ENCODE measurements at regions not wholly inside any gene's neighbourhood (a gene's known extent, or its start where the extent isn't known, plus 50 kb on each side); places are given as distances from the start of the nearest gene placed in this dataset.

DNA sequence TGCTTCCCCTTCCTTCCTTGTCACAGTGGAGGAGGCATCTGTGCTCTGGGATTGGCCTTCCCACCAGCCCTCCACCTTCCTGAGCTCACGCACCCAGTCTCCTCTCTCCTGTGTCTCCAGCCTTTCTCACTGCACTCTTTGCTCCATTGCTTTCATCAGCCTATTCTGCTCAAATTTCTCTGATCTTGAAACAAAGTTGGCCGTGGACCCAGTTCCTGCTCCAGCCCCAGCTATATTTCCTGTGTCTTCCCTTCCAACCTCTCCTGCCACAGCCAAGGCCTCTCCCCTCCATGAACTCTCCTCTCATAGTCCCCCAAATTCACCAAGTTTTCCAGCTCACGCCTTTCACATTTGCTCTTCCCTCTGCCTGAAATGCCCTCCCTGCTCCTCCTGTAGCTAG lies 226.6 kb upstream of the AGAP1 start:
- DNase-seq = no peak

DNA sequence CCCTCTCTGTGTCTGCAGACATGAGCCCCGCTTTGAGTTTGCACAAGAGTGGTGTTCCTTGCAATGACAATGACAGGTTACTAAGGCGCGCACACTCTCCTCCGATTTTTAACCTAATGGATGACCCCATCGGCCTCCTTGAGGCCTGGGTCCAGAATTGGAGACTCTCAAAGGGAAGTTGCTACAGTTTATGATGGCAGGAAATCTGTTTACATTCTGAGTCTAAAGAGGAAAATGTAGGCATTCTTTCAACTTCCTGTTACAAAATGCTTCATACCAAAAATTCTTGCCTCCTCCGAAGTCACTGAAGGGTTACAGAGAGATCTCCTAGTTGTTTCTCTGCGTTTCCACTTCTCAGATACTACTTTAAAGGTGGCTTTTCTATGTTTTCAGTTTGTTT lies 225.3 kb upstream of the AGAP1 start:
- DNase-seq = no peak

DNA sequence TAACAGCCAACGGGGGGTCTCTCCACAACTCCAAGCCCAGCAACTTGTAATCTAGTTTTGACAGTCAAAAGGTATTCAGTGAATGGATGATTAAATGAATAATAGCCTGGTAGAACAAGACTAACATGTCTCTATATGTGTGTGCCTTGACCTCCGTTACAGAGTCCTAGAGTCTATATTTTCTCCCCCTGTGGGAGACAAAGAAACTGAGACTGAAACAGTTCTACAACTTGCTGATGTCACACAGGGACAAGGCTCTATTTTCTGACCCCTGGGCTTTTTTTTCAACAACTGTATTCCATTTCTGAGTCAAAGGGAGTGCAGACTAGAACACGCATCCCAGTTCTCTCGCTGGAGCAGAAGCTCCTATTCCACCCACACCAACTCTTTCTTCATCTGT lies 223.6 kb upstream of the AGAP1 start:
- no peak for DNase-seq

DNA sequence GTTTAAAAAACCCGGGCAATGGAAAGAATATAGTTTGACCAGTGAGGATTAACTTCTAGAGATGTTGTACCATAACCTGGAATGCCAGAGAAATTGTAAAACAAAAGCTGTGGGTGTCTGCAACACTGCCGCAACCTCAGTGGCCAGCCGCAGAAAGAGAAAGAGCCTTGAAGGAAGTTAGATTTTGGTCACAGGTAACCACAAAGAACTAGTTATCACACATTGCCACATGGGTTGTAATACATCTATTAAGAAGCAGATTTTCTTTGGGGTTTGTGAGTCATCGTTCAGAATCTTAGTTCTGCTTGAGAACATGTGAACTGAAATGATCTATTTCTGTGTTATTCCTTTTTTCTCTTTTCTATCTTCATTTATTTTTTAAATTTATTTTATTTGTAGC lies 222.9 kb upstream of the AGAP1 start:
- peak; percentile 96 for DNase-seq

DNA sequence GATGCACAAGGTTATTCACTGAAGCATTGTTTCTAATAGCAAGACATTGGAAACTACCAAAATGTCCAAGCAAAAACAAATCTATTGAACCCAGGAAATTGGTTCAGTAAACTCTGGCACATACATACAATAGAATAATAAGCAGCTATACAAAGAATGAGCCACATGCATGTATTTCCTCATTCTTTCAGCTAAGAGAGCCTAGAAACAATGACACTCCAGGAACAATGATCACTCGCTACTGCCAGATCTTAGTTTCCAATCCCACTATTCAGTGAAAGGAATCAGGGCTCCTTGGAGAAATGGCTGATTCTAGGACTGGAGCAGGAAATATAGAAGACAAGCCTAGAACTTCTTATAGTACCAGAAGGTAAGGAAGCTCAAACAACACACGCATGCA lies 221.9 kb upstream of the AGAP1 start:
- DNase-seq = no peak

DNA sequence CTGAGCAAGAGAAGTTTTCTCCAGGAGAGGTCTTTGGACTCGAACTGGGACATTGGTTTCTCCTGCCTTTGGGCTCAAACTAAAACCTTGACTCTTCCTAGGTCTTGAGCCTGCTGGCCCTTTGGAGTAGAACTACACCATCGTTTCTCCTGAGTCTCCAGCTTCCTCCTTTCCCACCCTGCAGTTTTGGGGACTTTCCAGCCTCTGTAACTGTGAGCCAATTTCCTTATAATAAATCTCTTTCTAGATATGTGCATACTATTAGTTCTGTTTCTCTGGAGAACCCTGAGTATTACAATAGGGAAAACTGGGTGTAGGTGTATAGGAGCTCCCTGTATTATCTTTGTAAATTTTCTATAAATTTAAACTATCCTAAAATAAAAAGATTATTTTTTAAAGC lies 219.8 kb upstream of the AGAP1 start:
- no peak for DNase-seq

DNA sequence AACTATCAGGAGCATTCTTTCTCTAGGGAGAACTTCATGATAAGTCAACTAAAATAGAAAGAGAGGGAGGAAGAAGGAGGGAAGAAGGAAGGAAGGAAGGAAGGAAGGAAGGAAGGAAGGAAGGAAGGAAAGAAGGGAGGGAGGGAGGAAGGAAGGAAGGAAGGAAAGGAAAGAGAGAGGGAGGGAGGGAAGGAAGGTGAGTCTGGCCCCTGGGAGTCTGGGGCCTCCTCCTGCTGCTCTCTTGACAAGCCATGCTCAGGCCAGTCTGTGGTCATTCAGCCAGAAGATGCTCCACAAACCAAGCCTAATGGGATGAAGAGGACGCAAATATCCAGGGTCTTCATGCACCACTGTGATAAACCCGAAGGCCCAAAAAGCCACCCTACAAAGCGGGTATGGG lies 216.4 kb upstream of the AGAP1 start:
- no peak for DNase-seq

DNA sequence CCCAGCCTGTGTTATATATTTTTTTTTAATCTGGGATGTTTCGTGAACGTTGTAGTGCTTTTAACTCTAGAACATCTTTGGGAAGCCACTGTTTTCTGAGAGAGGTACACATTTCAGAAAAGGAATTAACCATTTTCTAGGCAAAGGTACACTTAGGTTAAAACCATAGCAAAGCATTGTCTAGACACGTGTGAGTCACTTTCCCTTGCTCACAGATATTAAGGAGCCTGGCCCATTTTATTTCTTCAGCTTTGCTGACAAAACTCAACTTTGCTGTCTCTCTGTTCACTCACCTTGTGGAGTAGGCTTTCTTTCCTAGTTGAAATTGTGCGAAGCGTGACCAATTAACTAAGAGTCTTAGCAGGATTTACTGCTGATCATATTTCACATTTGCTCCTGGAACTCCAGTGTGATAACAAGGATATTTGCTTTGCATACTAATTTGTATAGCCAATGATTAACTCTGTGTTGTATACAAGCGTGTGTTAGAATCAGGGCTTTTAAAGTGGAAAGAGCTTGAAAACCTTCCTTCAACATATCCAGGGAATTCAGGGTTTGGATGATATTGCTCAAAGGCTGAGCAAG lies 215.0 kb upstream of the AGAP1 start:
- no peak for DNase-seq

DNA sequence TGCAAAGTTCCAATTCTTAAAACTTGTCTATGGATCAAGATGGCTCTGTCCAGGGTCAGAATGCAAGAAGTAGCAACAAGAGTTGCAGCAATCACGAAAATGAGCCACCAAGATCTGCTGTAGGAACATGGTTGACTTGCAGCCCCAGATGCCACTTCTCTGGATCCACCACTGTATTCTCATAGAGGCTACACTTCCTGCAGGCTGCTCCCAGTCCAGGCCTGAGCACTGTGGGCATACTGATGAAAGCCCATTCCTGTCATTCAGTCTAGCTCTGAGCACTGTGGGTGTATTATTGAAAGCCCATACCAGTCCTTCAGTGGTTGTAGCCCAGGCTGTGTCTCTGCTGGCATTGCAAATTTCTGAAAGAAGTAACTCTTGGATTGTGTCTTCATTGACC lies 213.9 kb upstream of the AGAP1 start:
- DNase-seq = no peak

DNA sequence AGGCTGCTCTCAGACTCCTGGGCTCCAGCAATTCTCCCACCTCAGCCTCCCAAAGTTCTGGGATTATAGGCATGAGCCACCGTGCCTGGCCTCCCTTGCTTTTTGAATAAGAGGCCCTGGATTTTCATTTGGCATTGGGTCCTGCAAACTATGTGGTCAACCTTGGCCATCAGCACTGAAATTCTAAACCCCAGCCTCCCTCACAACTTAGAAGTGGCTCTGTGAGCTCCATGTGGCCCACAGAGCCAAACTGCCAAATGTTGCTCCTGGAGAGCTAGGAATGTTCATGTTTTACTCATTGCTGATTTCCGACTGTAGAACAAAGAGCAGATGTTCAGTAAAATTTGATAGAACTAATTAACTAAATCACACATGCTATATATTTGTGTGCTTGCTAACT lies 210.6 kb upstream of the AGAP1 start:
- DNase-seq = no peak

DNA sequence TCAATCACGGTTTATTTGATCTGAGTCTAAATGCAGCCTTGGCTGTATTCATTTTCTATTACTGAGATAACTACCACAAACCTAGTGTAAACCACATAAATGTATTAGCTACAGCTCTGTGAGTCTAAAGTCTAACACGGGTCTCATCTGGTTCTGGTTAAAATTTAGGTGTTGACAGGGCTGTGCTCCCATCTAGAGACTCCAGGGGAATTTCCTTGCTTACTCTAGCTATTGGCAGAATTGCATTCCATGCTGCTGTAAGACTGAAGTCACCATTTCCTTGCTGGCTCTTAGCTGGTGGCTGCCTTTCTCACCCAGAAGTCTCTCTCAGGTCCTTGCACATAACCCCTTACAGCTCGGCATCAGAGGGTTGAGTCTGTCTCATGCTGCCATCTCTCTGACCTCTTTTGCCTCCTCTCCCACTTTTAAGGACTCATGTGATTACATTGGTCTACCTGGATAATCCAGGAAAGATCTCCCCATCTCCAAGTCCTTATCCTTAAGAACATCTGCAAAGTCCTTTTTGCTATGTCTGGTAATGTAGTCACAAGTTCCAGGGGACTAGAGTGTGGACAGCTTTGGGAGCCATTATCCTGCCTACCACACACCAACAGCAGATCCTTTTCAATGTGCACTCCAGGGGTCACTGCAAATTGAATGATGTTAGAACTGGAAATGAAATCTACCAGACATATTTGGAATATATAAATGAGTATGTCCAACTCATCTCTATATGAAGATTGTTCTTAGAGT lies 207.0 kb upstream of the AGAP1 start:
- DNase-seq = no peak

DNA sequence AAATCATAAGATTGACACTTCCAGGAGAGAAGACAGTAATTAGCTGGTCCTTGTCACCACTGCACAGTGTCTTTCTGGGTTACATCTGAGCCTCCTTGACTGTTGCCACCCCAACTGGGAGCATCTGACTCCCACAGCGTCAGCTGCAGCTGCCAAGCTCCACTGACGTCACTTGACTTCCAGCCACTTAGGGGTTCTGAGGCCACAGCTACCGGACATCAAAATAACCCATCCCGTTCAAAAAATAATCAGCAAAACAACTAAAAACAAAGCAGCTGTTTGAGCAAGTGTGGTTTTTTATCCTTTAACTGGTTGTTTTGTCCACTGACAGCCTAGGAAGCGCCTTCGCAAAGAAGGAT lies 206.5 kb upstream of the AGAP1 start:
- DNase-seq = no peak

DNA sequence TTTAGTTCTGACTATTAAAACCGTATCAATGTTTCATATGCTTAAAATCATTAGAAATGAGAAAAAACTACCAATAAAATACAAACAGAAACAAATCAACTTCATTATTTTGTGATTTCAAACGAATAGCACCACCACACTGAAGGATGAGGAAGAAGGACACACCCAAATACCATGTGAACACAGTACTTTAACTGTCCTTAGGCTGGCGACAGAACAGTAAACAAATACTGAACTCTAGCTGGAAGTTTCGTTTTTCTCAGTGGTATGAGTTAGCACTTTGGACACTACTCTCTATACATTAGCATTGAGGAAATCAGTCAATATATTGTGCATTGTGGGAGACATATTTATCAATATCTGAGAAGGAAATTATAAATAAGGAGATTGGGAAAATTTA lies 202.4 kb upstream of the AGAP1 start:
- DNase-seq = no peak

DNA sequence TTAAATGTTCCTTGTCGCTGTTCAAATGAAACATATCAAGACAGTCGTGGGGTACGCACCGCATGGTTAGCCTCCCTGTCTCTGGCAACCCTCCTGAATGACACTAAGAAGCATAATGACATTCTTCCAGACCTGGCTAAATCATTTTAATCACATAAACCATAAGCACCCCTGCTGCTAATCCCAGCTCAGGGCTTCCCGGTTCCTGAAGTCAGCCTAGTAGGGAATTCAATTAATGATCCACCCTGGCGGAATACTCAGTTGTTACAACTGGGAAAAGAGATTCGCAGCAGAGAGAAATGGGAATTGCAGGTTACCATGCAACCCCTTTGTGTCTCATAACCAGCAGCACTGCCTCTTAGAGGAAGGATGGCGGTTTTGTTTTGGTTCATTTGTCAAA lies 200.8 kb upstream of the AGAP1 start:
- DNase-seq = no peak

DNA sequence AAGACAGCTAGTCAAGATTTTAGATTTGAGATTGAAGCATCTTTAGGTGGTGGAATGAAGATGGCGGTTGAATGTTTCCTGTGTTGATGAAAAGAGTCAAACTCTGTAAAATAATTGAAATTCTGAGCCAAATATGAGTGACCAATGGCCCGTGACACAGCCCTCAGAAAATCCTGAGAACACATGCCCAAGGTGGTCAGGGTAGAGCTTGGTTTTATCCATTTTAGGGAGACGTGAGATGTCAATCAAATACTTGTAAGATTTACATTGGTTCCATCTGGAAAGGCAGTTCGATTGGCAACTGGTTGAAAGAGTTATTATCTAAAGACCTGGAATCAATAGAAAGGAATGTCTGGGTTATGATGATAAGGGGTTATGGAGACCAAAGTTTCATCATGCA lies 198.0 kb upstream of the AGAP1 start:
- no peak for DNase-seq

DNA sequence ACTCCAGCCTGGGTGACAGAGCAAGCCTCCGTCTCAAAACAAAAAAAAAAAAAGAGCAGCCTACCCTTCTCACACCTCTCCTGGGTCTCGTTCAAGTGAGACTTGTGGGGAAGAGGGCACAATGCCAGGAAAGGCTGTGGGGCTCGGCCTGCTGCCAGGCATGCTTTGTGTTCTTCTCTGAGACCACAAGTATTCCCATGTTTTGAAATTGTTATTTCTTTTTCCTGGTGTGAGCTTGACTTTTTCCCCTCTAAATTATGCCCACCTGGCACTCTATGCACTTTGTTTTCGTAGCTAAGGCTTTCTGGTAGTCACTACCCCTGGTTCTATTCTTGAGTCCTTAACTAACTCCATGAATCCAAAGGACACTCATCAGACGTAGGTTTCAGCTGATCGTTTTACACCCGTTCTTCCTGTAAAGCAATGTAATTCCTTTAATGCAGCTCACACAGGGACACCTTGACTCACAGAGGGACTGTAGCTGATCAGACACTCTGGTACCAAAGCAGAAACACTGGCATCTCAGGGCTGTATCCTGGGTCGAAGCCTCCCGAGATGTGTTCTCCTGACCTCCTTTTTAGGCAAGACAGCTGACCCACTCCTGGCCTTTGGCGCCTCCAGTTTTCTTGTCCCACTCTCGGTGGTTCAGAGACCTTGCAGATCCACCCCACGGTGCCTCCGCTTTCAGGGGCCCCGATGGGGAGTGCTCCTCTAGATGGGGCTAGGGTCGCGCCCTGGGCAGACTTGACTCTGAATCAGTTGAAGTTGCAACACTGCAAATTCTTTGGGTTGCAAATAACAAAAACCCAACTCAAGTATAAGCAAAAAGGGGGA lies 193.3 kb upstream of the AGAP1 start:
- no peak for DNase-seq

DNA sequence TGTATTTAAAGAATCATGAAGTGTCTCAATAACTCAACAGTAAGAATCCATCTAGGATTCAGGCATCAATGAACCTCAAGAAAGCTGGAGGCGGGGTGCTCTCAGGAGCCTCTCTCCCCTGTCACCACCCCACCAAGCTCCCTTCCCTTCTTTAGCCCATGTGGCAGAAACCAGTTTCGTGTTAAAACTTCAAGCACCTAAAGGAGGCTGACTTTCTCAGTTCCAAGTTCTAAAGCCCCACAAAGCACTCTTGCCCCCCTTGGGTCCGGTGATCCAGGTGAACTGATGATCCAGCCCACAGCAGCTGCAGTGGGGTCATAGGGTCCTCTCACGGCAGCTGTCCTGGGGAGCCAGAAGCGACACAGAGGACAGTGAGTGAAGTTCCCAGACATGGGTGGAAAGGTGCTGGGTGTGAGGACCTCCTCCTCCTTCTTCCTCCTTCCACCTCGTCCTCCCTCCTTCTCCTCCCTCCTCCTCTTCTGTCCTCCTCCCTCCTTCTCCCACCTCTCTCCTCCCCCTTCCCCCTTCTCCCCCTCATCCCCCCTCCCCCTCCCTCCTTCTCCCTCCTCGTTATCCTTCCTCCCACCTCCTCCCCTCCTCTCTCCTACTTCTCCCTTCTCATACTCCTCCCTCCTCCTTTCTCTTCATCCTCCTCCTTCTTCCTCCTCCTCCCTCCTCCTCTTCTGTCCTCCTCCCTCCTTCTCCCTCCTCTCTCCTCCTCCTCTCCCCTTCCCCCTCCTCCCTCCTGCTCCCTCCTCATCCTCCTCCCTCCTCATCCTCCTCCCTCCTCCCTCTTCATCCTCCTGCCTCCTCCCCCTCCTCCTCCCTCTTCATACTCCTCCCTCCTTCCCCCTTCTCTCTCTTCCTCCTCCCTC lies 192.4 kb upstream of the AGAP1 start:
- no peak for DNase-seq

DNA sequence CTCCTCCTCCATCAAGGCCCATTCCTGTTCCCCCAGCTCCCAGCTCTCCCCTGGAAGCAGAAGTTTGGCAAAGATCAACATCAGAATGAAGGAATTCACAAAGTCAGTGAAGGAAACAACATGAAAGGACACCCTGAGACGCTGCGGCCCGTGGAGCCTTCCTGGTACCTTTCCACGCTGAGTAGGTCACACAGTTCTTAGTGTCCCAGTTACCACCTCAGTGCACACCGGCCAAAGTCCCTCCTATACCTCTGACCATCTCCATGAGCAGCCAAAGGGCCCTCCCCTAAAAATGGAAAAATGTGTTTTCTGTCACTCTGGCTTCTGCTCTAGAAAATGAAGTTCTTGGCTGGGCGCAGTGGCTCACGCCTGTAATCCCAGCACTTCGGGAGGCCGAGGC lies 191.6 kb upstream of the AGAP1 start:
- DNase-seq = no peak

DNA sequence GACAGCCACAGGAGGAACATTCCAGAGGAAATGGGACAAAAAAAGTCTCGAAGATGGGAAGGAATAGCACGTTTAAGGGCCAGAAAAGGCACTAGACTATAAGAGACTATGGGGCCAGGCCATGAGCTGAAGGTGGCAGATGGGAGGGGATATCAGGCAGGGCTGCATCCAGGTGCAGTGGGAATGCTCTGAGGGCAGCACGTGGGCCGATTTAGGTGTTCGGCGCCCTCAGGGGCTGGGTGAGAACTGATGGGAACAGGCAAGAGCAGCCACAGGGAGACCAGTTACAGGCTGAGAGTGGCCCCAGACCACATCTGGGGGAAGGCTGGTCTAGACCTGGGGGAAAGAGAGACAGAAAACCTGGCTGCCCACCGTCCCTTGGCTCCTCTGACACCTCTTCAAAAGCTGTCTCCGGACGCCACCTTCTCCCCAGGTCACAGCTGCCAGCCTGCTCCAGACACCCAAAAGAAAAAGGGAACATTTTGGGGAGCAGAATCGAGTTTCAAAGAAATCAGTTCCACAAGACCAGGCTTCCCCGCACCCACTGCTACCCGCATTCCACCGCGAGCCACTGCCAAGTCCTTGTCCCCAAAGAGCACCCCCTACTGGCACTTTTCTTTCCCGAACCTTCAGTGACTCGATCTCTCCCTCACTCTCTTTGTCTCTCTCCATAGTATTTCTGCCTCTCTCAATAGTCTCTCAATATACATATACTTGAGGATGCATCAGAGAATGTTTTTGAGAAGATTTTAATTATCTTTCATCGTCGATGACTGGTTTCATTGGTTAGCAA lies 190.1 kb upstream of the AGAP1 start:
- no peak for DNase-seq

DNA sequence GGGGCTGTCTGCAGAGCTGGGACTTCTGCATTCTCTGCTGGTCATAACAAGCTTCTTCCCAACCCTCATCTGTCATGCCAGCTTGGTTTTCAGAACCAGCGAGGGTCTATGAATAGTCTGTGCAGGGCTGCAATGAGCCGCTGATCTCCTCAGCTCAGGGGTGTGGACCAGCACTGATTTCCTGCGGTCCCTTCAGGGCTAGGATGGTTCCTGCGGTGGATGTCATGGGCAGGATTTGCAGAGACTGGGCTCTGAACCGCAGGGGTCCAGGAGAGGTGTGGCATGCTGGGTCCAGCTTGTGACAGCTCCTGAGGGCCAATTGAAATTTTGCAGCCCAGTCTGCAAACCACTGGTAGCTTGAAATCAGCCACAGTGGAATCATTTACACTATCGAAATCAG lies 188.2 kb upstream of the AGAP1 start:
- no peak for DNase-seq

DNA sequence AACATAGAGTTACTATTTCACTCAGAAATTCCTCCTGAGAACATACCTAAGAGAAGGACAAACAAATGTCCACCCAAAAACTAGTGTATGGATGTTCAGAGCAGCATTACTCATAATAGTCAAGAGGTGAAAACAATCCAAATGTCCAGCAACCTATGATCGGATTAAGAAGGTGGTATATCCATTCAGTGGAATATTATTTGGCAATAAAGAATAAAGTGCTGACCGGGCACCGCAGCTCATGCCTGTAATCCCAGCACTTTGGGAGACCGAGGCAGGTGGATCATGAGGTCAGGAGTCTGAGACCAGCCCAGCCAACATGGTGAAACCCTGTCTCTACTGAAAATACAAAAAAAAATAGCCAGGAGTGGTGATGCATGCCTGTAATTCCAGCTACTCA lies 182.8 kb upstream of the AGAP1 start:
- no peak for DNase-seq

DNA sequence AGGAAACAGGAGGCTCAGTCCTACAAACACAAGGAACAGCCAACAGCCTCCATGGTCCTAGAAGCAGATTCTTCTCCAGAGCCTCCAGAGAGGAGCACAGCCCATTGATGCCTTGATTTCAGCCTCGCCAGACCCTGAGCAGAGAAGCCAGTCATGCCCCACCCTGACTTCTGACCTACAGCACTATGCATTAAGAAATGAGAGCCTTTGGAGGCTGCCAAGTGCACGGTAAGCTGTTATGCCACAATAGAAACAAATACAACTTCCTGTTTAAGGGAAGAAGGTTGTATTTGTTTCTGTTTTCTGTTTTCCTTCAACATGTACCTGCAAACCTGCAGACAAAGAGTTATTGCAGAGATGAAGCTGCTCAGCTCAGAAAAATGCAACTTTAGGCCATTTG lies 181.3 kb upstream of the AGAP1 start:
- no peak for DNase-seq
